ENCODE measurements at regions not wholly inside any gene's neighbourhood (a gene's known extent, or its start where the extent isn't known, plus 50 kb on each side); places are given as distances from the start of the nearest gene placed in this dataset.

- Histone ChIP-seq H3K36me3 (no peaks in the 10 kb centered on the region), H3K27ac (no peak overlapping the region), H3K27me3 (replicated peaks; ENCODE audit: insufficient read depth) (no peaks in the 10 kb centered on the region), H3K4me1 (replicated peaks) (no peaks in the 10 kb centered on the region), H3K9me3 (no peaks in the 10 kb centered on the region), H3K4me3 (no peak overlapping the region)
- TF ChIP-seq POLR2A (IDR thresholded peaks at IDR 0.05) (no peak), CTCF (IDR thresholded peaks at IDR 0.05) (no peak), POLR2AphosphoS5 (IDR thresholded peaks at IDR 0.05) (no peak)
- intact Hi-C loops (cut with DNase I): no loop called here
- DNase-seq (ENCODE audit: low spot score): no peak
- 95% methylated on average over 26 of the region's 26 CpGs for WGBS
Observed at GRCh38 chr15:37490707-37491106, 390.4 kb upstream of the MEIS2 start.

DNA sequence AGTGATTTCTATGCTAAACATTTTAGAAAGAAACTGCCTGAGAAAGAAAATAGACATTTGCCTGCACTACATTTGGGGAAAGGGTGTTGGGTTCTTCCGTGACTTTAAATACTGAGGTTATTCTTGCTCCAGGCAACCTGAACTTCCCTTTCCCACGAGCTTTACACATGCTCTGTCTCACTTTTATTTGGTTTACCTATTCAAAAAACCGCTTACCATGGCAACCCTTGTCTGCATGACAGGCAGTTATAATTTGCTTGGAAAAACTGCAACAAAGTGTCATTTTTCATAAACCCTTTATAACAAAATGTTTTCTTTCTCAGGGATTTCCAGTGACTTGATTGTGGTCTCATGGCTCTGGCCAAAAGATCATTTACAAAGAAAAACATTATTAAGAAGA, 416.3 kb upstream of the MEIS2 start:
- Histone ChIP-seq H3K27me3 (replicated peaks; ENCODE audit: insufficient read depth) (no peaks in the 10 kb centered on the region), H3K4me1 (replicated peaks) (no peaks in the 10 kb centered on the region), H3K9me3 (no peaks in the 10 kb centered on the region), H3K27ac (no peak overlapping the region), H3K4me3 (no peak overlapping the region), H3K36me3 (no peaks in the 10 kb centered on the region)
- no peak for DNase-seq (ENCODE audit: low spot score)
- WGBS: 37% methylated on average over 3 of the region's 3 CpGs
- intact Hi-C loops (cut with DNase I): no loop called here
- TF ChIP-seq POLR2A (IDR thresholded peaks at IDR 0.05) (no peak), POLR2AphosphoS5 (IDR thresholded peaks at IDR 0.05) (no peak), CTCF (IDR thresholded peaks at IDR 0.05) (no peak)

DNA sequence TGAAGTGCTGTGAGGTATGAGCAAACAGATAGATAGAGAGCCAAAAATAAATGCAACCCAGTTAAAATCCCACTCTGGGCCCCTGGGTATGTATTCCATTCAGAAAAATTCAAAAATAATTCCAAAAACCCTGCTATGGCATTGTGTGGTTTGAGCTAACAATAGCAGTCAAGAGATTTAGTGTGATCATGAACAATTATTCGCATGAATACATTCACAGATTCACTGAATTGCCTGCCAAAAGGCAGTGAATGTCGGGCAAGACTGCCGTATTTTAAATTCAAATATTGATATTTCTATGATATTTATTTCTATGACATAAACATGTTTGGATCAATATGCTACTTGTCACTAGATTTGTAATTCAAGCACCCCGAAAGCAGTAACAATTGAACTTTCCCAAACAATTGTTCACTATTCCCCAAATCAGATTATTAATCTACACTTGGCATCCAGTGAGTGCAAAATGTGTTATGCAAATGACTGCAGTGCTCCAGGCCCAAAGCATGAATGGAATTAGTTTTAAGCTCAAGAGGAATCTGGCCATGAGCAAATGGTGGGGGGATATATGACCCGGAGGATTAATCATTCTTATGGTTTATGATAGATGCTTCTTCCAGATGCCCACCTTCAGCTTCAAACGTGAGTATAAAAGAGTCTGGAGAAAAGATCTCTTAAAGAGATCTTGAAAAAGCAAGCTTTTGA, 417.0 kb upstream of the MEIS2 start:
- intact Hi-C loops (cut with DNase I): no loop called here
- H3K36me3 ChIP-seq: no peaks in the 10 kb centered on the region
- 63% methylated on average over 6 of the region's 6 CpGs for WGBS
- no peak overlapping the region for H3K4me3 ChIP-seq
- H3K9me3 ChIP-seq: no peaks in the 10 kb centered on the region
- H3K4me1 ChIP-seq (replicated peaks): no peaks in the 10 kb centered on the region
- no peak overlapping the region for H3K27ac ChIP-seq
- TF ChIP-seq CTCF (IDR thresholded peaks at IDR 0.05) (no peak), POLR2AphosphoS5 (IDR thresholded peaks at IDR 0.05) (no peak), POLR2A (IDR thresholded peaks at IDR 0.05) (no peak)
- no peaks in the 10 kb centered on the region for H3K27me3 ChIP-seq (replicated peaks; ENCODE audit: insufficient read depth)
- DNase-seq (ENCODE audit: low spot score): no peak

- WGBS: 97% methylated on average over 1 of the region's 1 CpG
- no peaks in the 10 kb centered on the region for H3K9me3 ChIP-seq
Observed at GRCh38 chr15:37518436-37518835, 416.0 kb upstream of the TMCO5A start.

More at GRCh38 chr15:37518436-37518835, 416.0 kb upstream of the TMCO5A start:
- no peak overlapping the region for H3K4me3 ChIP-seq
- TF ChIP-seq POLR2AphosphoS5 (IDR thresholded peaks at IDR 0.05) (no peak), POLR2A (IDR thresholded peaks at IDR 0.05) (no peak), CTCF (IDR thresholded peaks at IDR 0.05) (no peak)
- intact Hi-C loops (cut with DNase I): no loop called here
- no peaks in the 10 kb centered on the region for H3K4me1 ChIP-seq (replicated peaks)
- no peak for DNase-seq (ENCODE audit: low spot score)
- no peaks in the 10 kb centered on the region for H3K36me3 ChIP-seq
- no peaks in the 10 kb centered on the region for H3K27me3 ChIP-seq (replicated peaks; ENCODE audit: insufficient read depth)
- no peak overlapping the region for H3K27ac ChIP-seq

Data from prostate gland (tissue), 2 donors.